ENCODE measurements at regions not wholly inside any gene's neighbourhood (a gene's known extent, or its start where the extent isn't known, plus 50 kb on each side); places are given as distances from the start of the nearest gene placed in this dataset.

GRCh38 chr2:212908031-212908430, 243.4 kb downstream of the IKZF2 start:
- TF ChIP-seq, protein P1, sequence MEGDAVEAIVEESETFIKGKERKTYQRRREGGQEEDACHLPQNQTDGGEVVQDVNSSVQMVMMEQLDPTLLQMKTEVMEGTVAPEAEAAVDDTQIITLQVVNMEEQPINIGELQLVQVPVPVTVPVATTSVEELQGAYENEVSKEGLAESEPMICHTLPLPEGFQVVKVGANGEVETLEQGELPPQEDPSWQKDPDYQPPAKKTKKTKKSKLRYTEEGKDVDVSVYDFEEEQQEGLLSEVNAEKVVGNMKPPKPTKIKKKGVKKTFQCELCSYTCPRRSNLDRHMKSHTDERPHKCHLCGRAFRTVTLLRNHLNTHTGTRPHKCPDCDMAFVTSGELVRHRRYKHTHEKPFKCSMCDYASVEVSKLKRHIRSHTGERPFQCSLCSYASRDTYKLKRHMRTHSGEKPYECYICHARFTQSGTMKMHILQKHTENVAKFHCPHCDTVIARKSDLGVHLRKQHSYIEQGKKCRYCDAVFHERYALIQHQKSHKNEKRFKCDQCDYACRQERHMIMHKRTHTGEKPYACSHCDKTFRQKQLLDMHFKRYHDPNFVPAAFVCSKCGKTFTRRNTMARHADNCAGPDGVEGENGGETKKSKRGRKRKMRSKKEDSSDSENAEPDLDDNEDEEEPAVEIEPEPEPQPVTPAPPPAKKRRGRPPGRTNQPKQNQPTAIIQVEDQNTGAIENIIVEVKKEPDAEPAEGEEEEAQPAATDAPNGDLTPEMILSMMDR (IDR thresholded peaks at IDR 0.05 in 8 of 11, conservative IDR thresholded peaks at IDR 0.05 in 3 of 11): no peak
- no peak for TF ChIP-seq POLR2A (IDR thresholded peaks at IDR 0.05)

Measured in spleen (tissue), 7 donors.